Uterus (tissue), 3 donors: ENCODE measurements at regions not wholly inside any gene's neighbourhood (a gene's known extent, or its start where the extent isn't known, plus 50 kb on each side); places are given as distances from the start of the nearest gene placed in this dataset.
A peak's percentile ranks its signal among the peaks of the same experiment; 100 is the strongest.

ENCODE experiments used
- DNase-seq, 2 donors: peaks; one replicate each; pipeline ENCODE4 v3.0.0-alpha.2; 2019 to 2020
- H3K27ac ChIP-seq, 2 donors: fragments of 200-600 bp; sonication (generic); 1 replicate in 1 of 2; 2 replicates in 1 of 2; pipeline ENCODE4 v1.5.1; 2016 to 2018
- H3K27me3 ChIP-seq, 2 donors: fragments of 200-600 bp; sonication (generic); one replicate each; pipeline ENCODE4 v1.5.1; 2018 to 2019; ENCODE audit warnings: control low read depth in 1 of 2
- H3K36me3 ChIP-seq, 2 donors: fragments of 200-600 bp; sonication (generic); one replicate each; pipeline ENCODE4 v1.5.1; 2019; ENCODE audit warnings: control low read depth in 1 of 2
- H3K4me1 ChIP-seq, 2 donors: fragments of 200-600 bp; sonication (generic); one replicate each; pipeline ENCODE4 v1.5.1; 2018 to 2019; ENCODE audit warnings: control low read depth in 1 of 2
- H3K4me3 ChIP-seq, 2 donors: fragments of 200-600 bp; sonication (generic); 1 replicate in 1 of 2; 2 replicates in 1 of 2; pipeline ENCODE4 v1.5.1; 2018 to 2019; ENCODE audit warnings: mild to moderate bottlenecking in 1 of 2
- H3K9me3 ChIP-seq, 2 donors: fragments of 200-600 bp; sonication (generic); one replicate each; pipeline ENCODE4 v1.5.1; 2019; ENCODE audit warnings: control low read depth in 1 of 2
- CTCF ChIP-seq, 4 experiments: fragments of 200-600 bp in 2 of 4; fragments of 450-650 bp in 2 of 4; sonication (generic) in 2 of 4; IDR thresholded peaks; one replicate each; pipeline ENCODE4 v1.5.1; 2016 to 2019; ENCODE audit warnings: antibody characterized with exemption in 4 of 4, mild to moderate bottlenecking in 2 of 4, moderate library complexity in 1 of 4
- POLR2A ChIP-seq, 2 donors: fragments of 450-650 bp; IDR thresholded peaks; one replicate each; pipeline ENCODE4 v1.6.1; 2016; ENCODE audit warnings: antibody characterized with exemption in 2 of 2, mild to moderate bottlenecking in 1 of 2, moderate library complexity in 1 of 2
- intact Hi-C: fragments of 100-400 bp; cut with DNase I; formaldehyde crosslinking; loops from one replicate; pipeline ENCODE4 v1.15.1; 2023; ENCODE audit warnings: low total_unique reads
- donor health status: DM: yes; HTN: yes; CAD: no.

DNA sequence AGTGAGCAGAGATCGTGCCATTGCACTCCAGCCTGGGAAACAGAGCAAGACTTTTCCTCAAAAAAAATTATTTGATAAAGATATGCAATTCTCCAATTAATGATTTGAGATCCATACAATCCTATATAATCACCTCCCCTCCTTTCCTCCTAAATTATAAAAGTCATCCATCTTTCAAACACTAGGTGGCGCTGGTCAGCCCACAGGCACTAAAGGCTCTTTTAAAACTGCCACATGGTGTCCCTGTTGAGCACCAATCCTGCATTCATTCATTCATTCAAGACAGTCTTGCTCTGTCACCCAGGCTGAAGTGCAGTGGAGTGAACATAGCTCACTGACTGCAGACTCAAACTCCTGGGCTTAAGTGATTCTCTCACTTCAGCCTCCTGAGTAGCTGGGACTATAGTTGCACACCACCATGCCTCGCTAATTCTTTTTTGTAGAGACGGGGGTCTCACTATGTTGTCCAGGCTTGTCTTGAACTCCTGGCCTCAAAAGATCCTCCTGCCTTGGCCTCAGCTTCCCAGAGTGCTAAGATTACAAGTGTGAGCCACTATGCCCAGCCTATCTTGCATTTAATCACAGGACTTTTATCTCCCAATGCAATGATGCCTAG lies 58.7 kb upstream of the SLC2A12 start:
- Histone ChIP-seq H3K4me1 (no peaks in the 10 kb centered on the region), H3K27me3 (no peaks in the 10 kb centered on the region), H3K9me3 (no peaks in the 10 kb centered on the region), H3K36me3 (no peaks in the 10 kb centered on the region), H3K4me3 (no peak overlapping the region), H3K27ac (no peak overlapping the region)
- TF ChIP-seq CTCF (IDR thresholded peaks at IDR 0.05) = peak; percentile 19 to 48 (median 28)
- no peak for TF ChIP-seq POLR2A (IDR thresholded peaks at IDR 0.05)
- DNase-seq = no peak
- intact Hi-C loops = no loop called here

DNA sequence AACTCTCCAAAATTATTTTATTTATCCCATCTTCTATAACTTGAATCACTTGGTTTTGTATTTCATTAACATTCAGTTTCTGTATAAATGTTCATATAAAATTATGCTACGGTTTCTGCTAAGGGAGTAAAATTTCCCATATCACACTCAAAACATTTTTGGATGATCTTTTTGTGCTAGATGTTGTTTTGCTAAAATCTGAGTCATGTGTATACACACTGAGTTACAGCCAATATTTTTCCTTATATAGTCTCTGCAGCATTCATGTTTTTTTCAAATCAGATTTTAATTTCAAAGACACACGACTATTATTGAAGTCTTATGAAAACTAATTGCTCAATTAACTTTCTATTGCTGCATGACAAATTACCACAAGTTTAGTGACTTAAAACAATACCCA lies 54.3 kb upstream of the SLC2A12 start:
- TF ChIP-seq CTCF (IDR thresholded peaks at IDR 0.05) (no peak), POLR2A (IDR thresholded peaks at IDR 0.05) (no peak)
- Histone ChIP-seq H3K27me3 (no peaks in the 10 kb centered on the region), H3K9me3 (no peaks in the 10 kb centered on the region), H3K36me3 (no peaks in the 10 kb centered on the region), H3K4me1 (no peaks in the 10 kb centered on the region), H3K27ac (no peak overlapping the region), H3K4me3 (no peak overlapping the region)
- intact Hi-C loops = loop anchor here (10.0 kb wide), 1 partner anchor 532 kb away; no protein-coding TSS in a partner anchor
- no peak for DNase-seq

DNA sequence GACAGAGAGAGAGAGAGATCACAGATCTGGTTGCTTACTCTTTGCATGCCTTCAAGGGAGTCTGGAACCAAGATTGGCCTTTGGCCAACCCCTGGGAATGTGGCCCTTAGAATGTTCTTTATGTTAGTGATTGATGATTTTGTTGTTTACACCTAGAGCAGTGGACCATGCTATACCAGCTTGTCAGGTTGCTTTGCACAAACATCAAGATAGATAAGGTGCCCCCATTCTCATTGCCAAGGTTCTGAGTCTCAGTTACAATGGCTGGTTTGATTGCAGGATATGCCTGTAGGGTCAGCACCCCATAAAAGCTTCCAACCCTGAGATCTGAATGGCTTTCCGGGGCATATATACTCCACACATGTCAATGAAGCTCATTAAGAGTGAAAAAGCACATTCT lies 53.5 kb upstream of the SLC2A12 start:
- no peak for DNase-seq
- no peak overlapping the region for H3K27ac ChIP-seq
- H3K36me3 ChIP-seq = no peaks in the 10 kb centered on the region
- intact Hi-C loops = loop anchor here (10.0 kb wide), 1 partner anchor 531 kb away; no protein-coding TSS in a partner anchor
- no peak overlapping the region for H3K4me3 ChIP-seq
- H3K4me1 ChIP-seq = no peaks in the 10 kb centered on the region
- no peak for TF ChIP-seq POLR2A (IDR thresholded peaks at IDR 0.05)
- no peak for TF ChIP-seq CTCF (IDR thresholded peaks at IDR 0.05)
- no peaks in the 10 kb centered on the region for H3K9me3 ChIP-seq
- no peaks in the 10 kb centered on the region for H3K27me3 ChIP-seq

GRCh38 chr6:134103006-134103405 lies 50.6 kb upstream of the SLC2A12 start:
- no peak for DNase-seq
- no peaks in the 10 kb centered on the region for H3K4me1 ChIP-seq
- no peak overlapping the region for H3K27ac ChIP-seq
- TF ChIP-seq CTCF (IDR thresholded peaks at IDR 0.05) (no peak), POLR2A (IDR thresholded peaks at IDR 0.05) (no peak)
- no peaks in the 10 kb centered on the region for H3K9me3 ChIP-seq
- H3K27me3 ChIP-seq = no peaks in the 10 kb centered on the region
- no peak overlapping the region for H3K4me3 ChIP-seq
- H3K36me3 ChIP-seq = no peaks in the 10 kb centered on the region
- intact Hi-C loops = loop anchor here (10.0 kb wide), 1 partner anchor 528 kb away; no protein-coding TSS in a partner anchor
